Stimulated activated CD4-positive, alpha-beta T cell treated with anti-CD3 and anti-CD28 coated beads, TNF-alpha, amount 100 ng/mL, for 48 hours (primary cell): ENCODE measurements at regions not wholly inside any gene's neighbourhood (a gene's known extent, or its start where the extent isn't known, plus 50 kb on each side); places are given as distances from the start of the nearest gene placed in this dataset.

Experiments used
- DNase-seq, 3 donors: peaks; one replicate each; pipeline ENCODE4 v3.0.0-alpha.2; 2020; ENCODE audit warnings: low read depth in 3 of 3

GRCh38 chr1:106676021-106676420 is 380.5 kb upstream of the PRMT6 start:
- no peak for DNase-seq

DNA sequence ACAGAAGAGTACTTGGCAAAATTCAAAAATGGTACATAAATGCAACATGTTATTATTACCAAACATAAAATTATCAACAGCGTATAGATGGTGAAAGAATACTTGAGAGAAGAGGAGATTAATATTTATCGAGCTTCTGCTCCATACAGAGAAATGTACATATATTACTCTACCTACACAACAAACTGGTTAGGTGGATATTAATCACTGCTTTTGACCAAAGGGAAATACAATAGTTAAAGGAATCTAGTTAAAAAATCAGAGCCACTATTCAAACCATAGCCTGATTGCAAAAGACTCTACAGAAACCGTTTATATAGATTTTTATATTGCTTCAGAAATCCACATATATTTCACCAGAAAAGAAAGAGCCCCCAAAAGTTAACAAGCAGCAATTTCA is 379.3 kb upstream of the PRMT6 start:
- DNase-seq: no peak

DNA sequence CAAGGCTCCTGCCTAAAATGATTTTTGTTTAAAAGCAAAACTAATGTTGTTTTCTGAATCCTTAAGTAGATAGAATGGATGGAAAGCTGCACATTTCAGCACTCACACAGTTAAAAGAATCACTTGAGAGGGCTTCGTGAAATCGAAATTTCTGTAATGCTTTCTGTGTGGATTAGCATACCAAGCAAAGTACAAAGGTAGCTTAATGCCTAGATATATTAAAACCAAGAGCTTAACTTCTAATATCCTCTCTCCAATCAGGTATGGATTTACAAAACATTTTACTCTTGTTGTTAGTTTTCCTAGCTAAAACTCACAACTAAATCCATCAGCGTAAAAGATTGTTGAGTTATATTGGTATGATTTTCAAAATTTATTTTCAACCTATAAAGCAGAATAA is 378.8 kb upstream of the PRMT6 start:
- no peak for DNase-seq

- no peak for DNase-seq
These were observed 378.0 kb upstream of the PRMT6 start for GRCh38 chr1:106678279-106679050.

GRCh38 chr1:106680216-106680615 is 376.3 kb upstream of the PRMT6 start:
- no peak for DNase-seq

DNA sequence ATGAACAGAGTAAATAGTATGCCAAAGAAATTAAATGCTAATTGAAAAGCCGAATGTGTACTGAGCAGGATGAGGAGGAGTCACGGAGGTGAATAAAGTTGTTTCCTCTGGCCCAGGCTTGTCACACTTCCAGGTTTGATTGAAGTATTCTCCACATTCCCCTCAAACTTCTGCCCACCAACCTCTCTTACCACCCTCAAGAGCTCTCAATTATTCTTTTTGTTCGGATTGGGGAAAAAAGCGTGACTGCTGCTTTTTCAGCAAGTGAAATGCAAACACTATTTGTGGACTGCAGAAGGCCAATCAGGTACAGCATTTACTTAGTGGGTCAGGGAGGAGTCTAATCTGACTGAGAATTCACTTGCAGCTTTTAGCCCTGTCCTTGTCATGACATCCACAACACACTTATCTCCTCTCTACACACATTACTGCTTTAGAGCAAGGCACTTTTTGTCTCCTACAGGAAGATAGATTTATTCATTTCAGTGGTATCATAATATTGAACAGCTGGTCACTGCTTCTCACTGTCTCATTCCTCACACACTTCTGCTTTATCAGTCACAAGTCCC is 375.6 kb upstream of the PRMT6 start:
- DNase-seq: no peak

GRCh38 chr1:106681939-106682522 is 374.4 kb upstream of the PRMT6 start:
- DNase-seq: no peak

DNA sequence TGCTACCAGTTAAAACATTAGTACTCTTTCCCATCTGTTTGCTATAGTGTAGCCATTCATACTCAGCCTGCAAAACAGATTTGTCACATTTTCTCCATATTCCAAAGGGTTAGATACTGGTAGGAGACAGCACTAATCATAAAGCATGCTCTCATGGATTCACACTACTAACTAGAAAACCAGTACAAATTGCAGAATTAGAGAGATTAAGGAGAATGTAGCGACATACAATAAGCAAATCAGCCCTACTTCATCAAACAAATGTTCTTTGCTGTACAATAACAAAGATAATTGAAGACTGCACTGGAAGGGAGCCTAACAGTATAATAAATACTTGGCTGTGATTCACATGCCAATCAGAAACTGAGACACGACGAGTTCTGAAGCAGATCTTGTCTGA is 368.0 kb upstream of the PRMT6 start:
- no peak for DNase-seq

- DNase-seq: no peak
These were observed 357.8 kb upstream of the PRMT6 start for GRCh38 chr1:106698660-106699059.

DNA sequence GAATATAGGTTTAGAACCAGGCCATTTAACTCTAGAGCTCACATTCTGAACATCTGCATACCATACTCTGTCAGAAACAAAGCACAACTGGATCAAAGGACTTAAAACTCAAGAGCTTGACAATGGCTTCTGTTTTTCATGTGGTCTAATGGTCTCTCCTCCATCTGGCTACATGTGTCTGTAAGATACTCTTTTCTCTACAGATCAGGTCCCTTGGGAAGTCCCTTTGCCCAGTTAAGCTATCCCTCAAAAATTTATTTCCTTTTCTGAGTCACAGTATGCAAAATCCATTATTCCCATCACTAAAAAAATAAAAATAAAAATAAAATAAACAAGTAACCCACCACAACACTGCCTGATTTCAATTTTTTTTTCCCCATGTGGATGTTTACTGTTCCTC is 357.0 kb upstream of the PRMT6 start:
- DNase-seq: no peak

DNA sequence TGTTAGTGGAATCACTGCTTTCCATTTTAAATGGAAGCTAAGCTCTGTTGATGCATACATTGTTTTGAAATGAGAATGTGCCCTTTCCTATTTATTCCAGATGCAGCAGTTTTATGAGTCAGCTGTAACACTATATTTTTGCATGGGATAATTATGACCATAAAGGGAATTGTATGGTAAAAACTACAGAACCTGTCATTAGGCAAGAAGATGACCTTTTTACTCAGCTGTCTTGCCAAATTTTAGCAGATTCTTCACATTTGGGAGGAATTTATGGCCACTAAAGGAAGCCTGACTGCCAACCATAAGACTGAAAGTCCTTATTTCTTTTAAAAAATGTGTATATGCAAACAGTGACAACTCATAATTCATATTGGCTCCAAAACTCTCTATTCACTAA is 356.3 kb upstream of the PRMT6 start:
- no peak for DNase-seq

DNA sequence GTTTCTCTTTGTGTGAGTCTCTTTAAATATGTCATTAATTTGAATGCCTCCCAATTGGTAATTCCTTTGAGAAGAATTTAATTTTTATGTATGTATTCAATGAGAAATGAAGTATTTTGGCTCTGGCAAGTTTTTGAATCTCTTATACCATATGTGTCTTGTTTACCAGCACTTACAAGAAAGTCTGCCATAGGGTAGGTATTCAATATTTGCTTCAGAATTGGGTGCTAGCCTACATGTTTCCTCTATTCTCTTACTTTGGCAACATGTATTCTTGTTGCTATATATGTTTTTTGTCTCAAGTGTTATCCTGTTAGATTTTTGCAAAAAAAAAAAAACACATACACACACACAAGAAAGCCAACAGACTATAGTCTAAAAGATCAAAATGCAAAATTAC is 350.5 kb upstream of the PRMT6 start:
- DNase-seq: no peak

GRCh38 chr1:106717591-106717990 is 338.9 kb upstream of the PRMT6 start:
- DNase-seq: no peak

DNA sequence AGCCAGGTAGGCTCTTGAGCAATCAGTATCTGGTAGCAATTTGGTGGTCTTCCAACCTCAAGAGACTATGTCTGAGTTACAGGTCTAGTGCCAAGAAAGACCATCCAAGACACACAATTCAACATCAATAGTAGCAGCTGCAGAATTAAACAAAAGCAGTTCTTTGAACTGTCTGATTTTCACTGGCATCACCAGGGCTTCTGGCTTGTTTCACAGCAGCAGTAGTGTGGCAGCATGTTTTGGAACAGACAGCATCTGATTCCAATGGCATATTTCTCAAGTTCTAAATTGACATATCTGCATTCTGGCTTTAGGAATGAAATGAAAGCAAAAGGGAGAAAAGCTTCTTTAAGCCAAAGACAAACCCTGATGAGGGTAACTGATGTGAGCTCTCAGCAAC is 334.7 kb upstream of the PRMT6 start:
- DNase-seq: no peak

DNA sequence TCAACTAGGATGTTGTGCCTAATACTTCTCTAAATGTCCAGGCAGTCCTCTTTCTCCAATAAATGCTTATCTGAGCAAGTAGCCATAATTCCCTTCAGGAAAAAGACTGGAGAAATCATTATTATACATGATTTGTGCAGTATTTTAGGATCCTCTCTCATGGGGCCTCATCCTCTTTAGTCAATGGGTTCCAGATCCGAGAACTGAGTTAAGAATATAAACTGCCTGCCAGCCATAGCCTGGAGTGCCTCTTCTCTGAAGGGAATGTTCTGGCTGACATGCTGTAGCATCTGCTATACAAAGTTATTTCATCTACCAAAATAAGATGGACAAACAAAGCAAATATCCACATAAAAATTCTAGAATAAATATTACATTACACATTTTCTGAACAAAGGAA is 334.0 kb upstream of the PRMT6 start:
- DNase-seq: no peak

GRCh38 chr1:106727171-106727570 is 329.3 kb upstream of the PRMT6 start:
- no peak for DNase-seq

GRCh38 chr1:106746448-106747085 is 309.9 kb upstream of the PRMT6 start:
- DNase-seq: no peak

GRCh38 chr1:106747232-106747631 is 309.2 kb upstream of the PRMT6 start:
- no peak for DNase-seq

DNA sequence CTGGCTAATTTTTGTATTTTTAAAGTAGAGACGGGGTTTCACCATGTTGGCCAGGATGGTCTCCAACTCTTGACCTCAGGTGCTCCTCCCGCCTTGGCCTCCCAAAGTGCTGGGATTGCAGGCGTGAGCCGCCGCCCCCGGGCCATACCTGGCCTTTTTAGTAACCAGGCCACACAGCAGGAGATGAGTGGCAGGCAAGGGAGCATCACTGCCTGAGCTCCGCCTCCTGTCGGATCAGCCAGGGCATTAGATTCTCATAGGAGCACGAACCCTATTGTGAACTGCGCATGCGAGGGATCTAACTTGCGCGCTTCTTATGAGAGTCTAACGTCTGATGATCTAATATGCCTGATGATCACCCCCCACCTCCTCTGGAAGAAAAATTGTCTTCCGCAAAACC is 308.7 kb upstream of the PRMT6 start:
- no peak for DNase-seq

- no peak for DNase-seq
These were observed 307.9 kb upstream of the PRMT6 start for GRCh38 chr1:106748606-106749005.

GRCh38 chr1:106749491-106749890 is 307.0 kb upstream of the PRMT6 start:
- no peak for DNase-seq

DNA sequence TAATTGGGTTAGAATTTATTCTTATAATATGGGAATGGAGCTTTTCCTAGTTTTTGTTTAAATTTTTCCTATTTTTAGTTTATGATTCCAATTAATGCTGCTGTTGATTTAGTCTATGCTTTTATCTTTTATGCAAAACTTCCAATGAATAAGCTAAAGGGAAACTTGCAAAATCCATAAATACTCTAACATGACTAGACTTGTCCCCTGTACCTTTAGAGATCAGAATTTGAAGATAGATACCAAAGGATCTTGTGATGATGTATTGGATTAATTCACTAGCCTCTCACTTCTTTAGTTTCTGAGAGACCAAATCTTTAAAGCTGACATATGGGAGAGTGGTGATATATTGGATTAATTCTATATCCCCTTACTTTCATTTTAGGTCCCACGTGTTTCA is 306.6 kb upstream of the PRMT6 start:
- DNase-seq: no peak

DNA sequence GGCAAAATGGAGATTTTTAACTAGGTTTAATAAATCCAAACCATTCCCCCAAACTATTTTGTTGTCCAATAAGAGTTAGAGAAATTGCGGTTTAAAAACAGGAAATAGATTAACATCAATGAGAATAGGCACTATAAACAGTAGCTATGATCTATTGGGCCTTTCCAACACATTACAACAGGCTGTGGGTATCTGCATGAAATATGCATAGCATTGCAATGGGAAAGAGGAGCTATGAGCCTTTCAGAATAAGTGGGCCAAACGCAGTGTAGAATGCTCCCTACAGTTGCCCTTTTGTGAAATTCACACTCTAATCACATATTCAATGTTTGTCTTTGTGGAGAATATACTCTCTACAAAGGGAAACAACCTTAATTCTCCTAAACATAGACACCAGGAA is 305.5 kb upstream of the PRMT6 start:
- no peak for DNase-seq
